ENCODE measurements at regions not wholly inside any gene's neighbourhood (a gene's known extent, or its start where the extent isn't known, plus 50 kb on each side); places are given as distances from the start of the nearest gene placed in this dataset.

GRCh38 chr11:11084337-11084736, 226.5 kb upstream of the ZBED5 start:
- TF ChIP-seq TCF4 (CRISPR knock-in tag; IDR thresholded peaks at IDR 0.05; ENCODE audit: borderline replicate concordance) = no peak
- TF ChIP-seq ZFP30 (CRISPR knock-in tag; IDR thresholded peaks at IDR 0.05) = no peak
- TF ChIP-seq ISL1 (CRISPR knock-in tag; IDR thresholded peaks at IDR 0.05) = no peak
- no peak for TF ChIP-seq PPARA (CRISPR knock-in tag; IDR thresholded peaks at IDR 0.05; ENCODE audit: borderline replicate concordance)
- no peak for TF ChIP-seq SNAI2 (CRISPR knock-in tag; IDR thresholded peaks at IDR 0.05)
- TF ChIP-seq TSHZ2 (CRISPR knock-in tag; IDR thresholded peaks at IDR 0.05) = no peak
- TF ChIP-seq CREB5 (CRISPR knock-in tag; IDR thresholded peaks at IDR 0.05; ENCODE audit: low read depth) = no peak
- no peak for TF ChIP-seq OSR1 (CRISPR knock-in tag; IDR thresholded peaks at IDR 0.05)
- TF ChIP-seq PATZ1 (CRISPR knock-in tag; IDR thresholded peaks at IDR 0.05; ENCODE audit: borderline replicate concordance) = no peak
- TF ChIP-seq BACH2 (CRISPR knock-in tag; IDR thresholded peaks at IDR 0.05; ENCODE audit: borderline replicate concordance) = no peak
- no peak for TF ChIP-seq CSRNP3 (CRISPR knock-in tag; IDR thresholded peaks at IDR 0.05)
- TF ChIP-seq ZFP3 (CRISPR knock-in tag; IDR thresholded peaks at IDR 0.05) = no peak
- no peak for TF ChIP-seq ZC3H10 (CRISPR knock-in tag; IDR thresholded peaks at IDR 0.05)
- TF ChIP-seq CSDC2 (CRISPR knock-in tag; IDR thresholded peaks at IDR 0.05) = no peak

Data from SK-N-SH treated with all-trans-retinoic acid at 6 μM for 48 hours (cell line).